ENCODE measurements at regions not wholly inside any gene's neighbourhood (a gene's known extent, or its start where the extent isn't known, plus 50 kb on each side); places are given as distances from the start of the nearest gene placed in this dataset.

DNA sequence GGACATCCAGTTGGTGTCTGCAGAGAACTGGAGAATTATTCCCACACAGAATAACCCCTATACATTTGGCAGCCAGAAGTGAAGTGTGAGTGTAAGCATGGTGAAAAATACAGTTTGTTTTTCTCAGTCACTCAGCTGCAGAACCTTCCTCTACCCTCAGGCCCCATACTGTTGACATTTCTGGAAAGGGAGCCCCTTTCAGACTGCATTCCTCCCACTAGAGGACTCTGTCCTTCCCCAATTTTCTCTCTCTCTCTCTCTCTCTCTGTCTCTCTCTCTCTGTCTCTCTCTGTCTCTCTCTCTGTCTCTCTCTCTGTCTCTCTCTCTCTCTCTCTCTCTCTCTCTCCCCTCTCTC, 86.8 kb upstream of the STEAP1B start:
- peak; percentile 58 for DNase-seq (ENCODE audit: low spot score)

- DNase-seq (ENCODE audit: low spot score): no peak
These were observed 86.3 kb upstream of the STEAP1B start for GRCh38 chr7:22586101-22586785.

DNA sequence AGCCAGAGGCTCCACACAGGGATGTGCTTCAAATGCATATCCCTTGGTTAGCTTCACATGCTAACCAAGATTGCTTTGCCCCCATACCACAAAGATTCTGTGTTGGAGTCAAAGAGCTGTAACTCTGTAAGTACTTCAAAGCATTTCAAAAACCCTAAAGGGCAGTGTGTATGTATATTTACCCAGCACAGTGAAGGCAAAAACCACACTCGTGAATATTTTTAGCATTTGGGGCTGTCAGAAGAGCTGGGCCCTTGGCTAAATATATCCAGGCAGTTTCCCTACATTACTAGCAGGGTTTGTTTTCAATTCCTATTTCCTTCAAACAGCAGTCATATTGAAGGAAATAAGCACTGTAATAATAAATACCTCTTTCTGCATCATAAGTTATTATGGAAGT, 84.2 kb upstream of the STEAP1B start:
- no peak for DNase-seq (ENCODE audit: low spot score)

GRCh38 chr7:22582863-22583622, 83.1 kb upstream of the STEAP1B start:
- peak; percentile 73 for DNase-seq (ENCODE audit: low spot score)

DNA sequence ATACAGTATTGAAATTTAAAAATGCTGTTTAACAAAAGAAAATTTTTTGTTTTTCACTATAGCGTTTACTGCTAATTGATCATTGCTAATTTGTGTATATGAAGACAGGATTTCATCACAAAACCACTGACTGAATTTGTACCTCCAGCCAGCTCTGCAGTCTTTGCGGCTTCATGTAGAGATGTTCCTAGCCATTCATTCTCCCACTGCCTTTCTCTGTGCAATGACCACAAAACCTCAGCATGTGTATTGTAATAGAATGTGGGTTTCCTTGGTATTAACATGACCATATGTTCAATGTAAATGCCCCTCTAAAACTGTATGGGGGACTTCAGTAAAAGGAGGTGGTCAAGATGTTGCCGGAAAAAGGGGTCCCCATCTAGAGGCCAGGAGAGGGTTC, 81.1 kb upstream of the STEAP1B start:
- DNase-seq (ENCODE audit: low spot score): no peak

DNA sequence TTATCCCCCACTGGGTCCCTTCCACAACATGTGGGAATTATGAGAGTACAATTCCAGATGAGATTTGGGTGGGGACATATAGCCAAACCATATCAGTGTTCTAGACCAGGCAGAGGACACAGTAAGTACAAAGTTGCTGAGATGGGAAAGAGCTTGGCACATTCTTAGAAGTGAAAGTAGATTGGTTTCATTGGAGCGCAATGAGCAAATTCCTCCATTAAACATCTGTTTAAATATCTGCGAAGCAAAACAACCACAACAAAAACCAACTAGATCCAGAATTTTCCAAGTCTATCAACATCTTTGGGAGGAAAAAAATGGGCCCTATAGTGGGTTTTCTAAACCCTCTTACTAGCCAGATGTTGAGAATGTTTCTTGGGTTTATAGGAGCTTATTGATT, 80.0 kb upstream of the STEAP1B start:
- no peak for DNase-seq (ENCODE audit: low spot score)

DNA sequence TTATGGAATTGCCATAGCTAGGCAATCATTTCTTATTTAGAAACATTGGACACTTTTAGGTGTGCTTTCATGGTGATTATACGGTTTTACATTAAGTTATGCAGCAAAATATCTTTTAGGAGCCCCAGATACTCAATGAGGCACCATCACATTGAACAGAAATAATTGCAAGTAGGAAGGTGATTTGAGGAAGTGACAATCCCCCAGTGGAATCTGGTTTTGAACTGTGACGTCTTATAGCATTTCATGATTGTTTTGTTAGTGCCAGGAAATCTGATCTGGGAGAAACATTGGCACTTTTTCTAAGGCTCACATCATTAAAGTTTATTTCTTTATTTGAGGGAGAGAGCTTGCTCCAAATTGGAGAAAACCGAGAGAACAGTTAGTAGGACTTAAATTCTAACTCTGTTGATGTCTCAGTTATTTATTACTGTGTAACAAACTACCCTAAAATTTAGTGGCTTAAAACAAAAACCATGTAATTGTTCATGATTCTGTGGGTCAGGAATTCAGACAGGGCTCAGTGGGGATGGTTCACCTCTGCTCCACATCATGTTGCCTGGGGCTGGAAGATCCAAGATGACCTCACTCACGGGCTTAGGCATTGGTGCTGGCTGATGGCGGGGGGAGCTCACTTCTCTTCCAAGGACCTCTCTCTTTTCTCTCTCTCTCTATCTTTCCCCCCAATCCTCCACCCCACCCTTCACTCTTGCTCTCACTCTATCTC, 78.2 kb upstream of the STEAP1B start:
- DNase-seq (ENCODE audit: low spot score): no peak

DNA sequence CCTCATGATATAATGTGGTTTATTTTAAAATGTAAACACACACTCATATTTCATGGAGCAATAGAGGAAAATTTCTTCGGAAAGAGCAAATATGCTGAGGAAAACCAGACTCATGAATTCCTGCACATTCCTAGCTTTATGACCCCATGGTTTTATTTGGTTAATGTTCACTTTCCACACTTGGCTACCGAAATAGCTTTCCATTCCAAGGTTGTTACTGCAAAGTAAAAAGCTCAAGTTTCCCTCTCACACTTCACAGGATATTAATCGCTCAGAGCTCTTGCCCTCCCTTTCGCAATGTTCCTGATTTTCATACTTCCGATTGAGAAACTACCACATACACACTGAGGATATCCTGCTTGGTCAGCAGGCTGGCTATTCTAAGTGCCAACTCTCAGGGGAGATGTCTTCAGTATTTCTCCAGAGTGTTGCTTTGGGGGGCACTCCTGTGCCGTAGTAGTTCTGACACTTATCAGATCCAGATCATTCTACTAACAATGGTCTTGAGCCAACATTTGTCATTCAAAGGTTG, 77.5 kb upstream of the STEAP1B start:
- peak; percentile 85 for DNase-seq (ENCODE audit: low spot score)

DNA sequence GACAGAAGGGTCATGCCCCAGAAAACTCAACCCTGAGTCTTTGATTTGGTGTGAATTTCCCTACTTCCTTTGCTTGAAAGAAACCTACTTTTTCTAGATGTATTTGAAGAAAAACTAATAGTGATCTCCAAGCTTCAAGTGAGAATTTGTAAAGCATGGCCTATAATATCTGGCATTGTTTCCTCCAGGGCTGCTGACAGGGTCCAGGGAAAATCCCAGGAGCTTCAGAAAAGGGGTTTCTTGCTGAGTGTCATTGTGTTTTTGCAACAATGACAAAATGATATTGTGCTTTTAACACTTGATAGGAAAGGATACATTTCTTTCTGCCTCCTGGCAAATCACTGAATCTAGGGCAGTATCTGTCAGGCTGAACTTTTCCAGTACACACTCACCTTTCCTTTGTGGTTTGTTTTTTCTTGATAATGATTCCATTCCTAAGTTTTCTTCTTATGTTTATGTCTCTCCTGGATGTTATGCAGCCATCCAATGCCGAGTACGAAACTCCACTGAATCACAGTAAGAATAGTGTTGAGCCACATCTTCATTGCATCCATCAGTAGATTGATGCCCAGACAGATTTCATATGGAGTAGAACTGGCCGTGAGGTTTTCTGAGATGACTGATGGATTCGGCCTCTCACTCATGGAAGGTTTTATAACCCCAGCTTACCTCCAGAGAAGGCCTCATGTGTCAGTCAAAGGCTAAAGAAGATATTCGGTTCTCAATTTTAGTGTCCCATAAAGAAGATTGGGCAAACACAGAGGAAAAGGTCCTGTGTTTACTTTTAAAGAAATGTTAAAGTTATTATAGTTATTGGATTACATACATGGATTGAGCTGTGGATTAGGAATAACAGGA, 76.9 kb upstream of the STEAP1B start:
- DNase-seq (ENCODE audit: low spot score): no peak

GRCh38 chr7:22574754-22575520, 74.9 kb upstream of the STEAP1B start:
- no peak for DNase-seq (ENCODE audit: low spot score)

DNA sequence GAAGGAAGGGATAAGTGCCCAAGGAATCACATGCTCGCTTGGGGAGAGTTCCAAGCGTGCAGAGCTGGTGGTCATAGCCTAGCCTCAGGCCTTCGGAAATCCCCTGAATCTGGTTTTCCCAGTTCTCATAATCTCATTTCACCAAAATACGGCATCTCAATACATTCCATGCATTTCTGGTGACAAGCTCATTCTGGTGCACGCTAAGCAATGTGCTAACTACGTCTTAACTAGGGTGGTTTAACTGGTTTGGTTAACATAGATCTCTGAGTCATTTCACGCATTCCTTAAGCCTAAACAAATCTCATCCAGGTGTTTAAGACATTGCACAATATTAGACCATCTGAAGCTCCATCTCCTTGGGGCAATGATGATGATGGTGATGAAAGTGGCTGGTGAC, 72.9 kb upstream of the STEAP1B start:
- no peak for DNase-seq (ENCODE audit: low spot score)

- DNase-seq (ENCODE audit: low spot score): no peak
These were observed 72.3 kb upstream of the STEAP1B start for GRCh38 chr7:22572292-22572691.

DNA sequence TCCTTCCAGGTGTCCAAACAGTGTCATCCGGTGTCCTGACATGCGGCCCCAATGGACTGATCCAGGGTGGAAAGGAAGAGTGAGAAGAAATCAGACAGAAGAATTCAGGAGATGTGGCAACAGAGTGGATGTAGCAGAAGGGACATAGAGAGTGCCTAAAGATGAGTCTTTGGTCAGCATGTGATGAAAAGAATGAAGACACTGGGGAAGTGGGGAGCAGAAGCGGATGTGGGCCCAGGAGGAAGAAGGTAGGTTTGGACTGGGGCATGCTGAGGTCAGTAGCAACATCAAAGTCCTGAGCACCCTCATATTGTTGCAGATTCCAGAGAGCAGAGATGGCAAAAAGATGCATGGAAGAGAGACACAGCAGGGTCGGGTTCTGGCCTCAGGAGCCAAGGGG, 71.8 kb upstream of the STEAP1B start:
- DNase-seq (ENCODE audit: low spot score): no peak

DNA sequence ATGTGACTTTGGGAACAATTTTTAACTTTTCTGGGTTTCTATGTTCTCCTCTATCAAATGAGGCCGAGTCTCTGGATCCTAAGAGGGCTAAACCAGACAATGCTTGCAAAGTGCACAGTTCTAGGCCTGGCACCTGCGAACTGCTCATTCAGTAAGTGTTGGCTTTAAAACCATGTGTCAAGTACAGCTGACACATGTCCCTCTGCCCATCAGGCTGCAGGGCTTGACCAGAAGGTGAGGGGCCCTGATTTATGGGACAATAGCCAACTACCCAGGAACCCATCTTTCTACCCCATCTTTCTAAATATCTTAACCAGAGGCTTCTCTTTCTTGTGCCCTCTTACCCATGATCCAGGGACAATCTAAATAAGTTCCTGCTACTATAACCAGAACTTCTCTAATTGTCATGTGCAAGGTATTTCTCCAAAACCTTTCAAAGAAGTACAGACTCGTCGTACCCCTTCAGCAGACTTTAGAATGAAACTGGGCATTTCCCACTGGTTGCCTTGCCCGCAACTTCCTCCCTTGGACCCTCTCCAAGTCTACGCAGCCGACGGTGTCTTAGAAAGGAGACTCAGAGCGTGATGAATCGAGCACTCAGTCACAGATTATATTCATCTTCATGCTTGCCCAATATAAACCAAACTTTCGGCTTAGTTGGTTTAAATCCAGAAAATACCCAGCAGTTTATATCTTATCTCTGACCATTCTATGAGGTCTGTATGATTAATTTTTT, 69.8 kb upstream of the STEAP1B start:
- DNase-seq (ENCODE audit: low spot score): peak; percentile 59

GRCh38 chr7:22566592-22566991, 66.6 kb upstream of the STEAP1B start:
- DNase-seq (ENCODE audit: low spot score): no peak

DNA sequence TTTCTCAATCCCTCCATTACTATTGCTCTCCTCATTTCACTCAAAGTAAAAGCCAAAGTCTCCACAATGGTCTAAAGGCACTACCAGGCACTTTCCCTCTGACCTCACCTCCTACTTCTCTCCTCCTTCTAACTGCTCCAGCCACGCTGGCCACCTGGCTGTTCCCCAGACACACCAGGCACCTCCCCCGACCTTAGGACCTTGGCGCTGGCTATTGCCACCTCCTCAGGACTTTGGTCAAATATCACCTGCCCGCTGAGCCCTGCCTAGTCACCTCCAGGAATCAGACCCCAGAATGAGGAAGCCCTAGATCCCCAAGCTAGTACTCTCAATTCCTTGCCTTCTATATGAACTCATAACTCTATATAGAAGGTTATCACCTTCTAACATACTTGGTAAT, 66.2 kb upstream of the STEAP1B start:
- no peak for DNase-seq (ENCODE audit: low spot score)

- DNase-seq (ENCODE audit: low spot score): no peak
These were observed 65.4 kb upstream of the STEAP1B start for GRCh38 chr7:22565315-22565811.

DNA sequence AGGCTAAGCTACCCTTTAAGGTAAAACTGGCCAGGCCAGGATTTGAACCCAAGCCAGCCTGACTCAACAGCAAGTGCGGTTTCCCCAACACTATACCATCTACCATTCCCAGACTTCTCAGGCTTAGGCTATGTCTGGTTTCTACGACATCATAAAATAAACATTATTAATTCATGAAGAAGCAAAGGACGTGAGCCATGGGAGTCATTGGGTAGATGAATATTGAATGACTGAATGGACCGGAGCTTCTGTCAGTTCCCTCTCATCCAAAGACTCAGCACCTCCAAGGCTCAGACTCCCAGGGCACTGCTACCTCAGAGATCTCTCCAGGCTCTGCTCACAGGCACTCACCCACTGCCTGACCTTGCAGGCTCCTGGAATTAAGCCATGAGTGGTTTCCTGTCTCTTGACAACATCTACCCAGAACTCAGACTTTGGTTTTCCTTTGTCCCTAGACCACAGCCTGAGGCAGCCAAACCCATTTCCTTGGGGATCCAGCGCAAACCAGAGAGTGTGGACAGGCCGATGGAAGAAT, 64.6 kb upstream of the STEAP1B start:
- DNase-seq (ENCODE audit: low spot score): no peak

GRCh38 chr7:22563621-22564241, 63.7 kb upstream of the STEAP1B start:
- DNase-seq (ENCODE audit: low spot score): no peak

Measured in umbilical cord (tissue), 1 donor.